HG02840 (cell line): ENCODE measurements at regions not wholly inside any gene's neighbourhood (a gene's known extent, or its start where the extent isn't known, plus 50 kb on each side); places are given as distances from the start of the nearest gene placed in this dataset.

Experiments
- ATAC-seq: cut with Tn5 transposase; IDR thresholded peaks from one replicate; pipeline ENCODE4 v1.9.1; 2021; ENCODE audit warnings: mild to moderate bottlenecking, moderate library complexity, moderate number of reproducible peaks; ENCODE audit not compliant: unreplicated experiment, low FRiP score

GRCh38 chrX:87727620-87728019 lies 210.0 kb downstream of the KLHL4 start:
- no peak for ATAC-seq

- ATAC-seq, result no peak
These were observed 210.4 kb downstream of the KLHL4 start for GRCh38 chrX:87728024-87728423.

GRCh38 chrX:87728459-87728858 lies 210.9 kb downstream of the KLHL4 start:
- no peak for ATAC-seq

- ATAC-seq, result no peak
These were observed 214.5 kb downstream of the KLHL4 start for GRCh38 chrX:87732133-87732532.

GRCh38 chrX:87736576-87736975 lies 219.0 kb downstream of the KLHL4 start:
- ATAC-seq, result no peak

GRCh38 chrX:87744391-87744790 lies 226.8 kb downstream of the KLHL4 start:
- ATAC-seq, result no peak

- ATAC-seq, result no peak
These were observed 237.9 kb downstream of the KLHL4 start for GRCh38 chrX:87755493-87755892.

- no peak for ATAC-seq
These were observed 271.4 kb downstream of the KLHL4 start for GRCh38 chrX:87788976-87789375.

- no peak for ATAC-seq
These were observed 280.4 kb downstream of the KLHL4 start for GRCh38 chrX:87798039-87798438.

GRCh38 chrX:87805829-87806490 lies 288.4 kb downstream of the KLHL4 start:
- ATAC-seq, result no peak

GRCh38 chrX:87808576-87809243 lies 291.1 kb downstream of the KLHL4 start:
- ATAC-seq, result no peak

GRCh38 chrX:87813566-87813965 lies 296.0 kb downstream of the KLHL4 start:
- ATAC-seq, result no peak

GRCh38 chrX:87846956-87847355 lies 329.4 kb downstream of the KLHL4 start:
- ATAC-seq, result no peak

- no peak for ATAC-seq
These were observed 355.8 kb downstream of the KLHL4 start for GRCh38 chrX:87873347-87873941.

- ATAC-seq, result no peak
These were observed 356.4 kb downstream of the KLHL4 start for GRCh38 chrX:87874043-87874442.

GRCh38 chrX:87878926-87879325 lies 361.3 kb downstream of the KLHL4 start:
- ATAC-seq, result no peak

GRCh38 chrX:87890437-87890836 lies 372.8 kb downstream of the KLHL4 start:
- ATAC-seq, result no peak

- no peak for ATAC-seq
These were observed 377.8 kb downstream of the KLHL4 start for GRCh38 chrX:87895421-87895820.

GRCh38 chrX:87896057-87896456 lies 378.5 kb downstream of the KLHL4 start:
- ATAC-seq, result no peak

GRCh38 chrX:87900320-87900908 lies 382.8 kb downstream of the KLHL4 start:
- peak; percentile 73 for ATAC-seq

- no peak for ATAC-seq
These were observed 383.5 kb downstream of the KLHL4 start for GRCh38 chrX:87901060-87901459.
